ENCODE measurements at regions not wholly inside any gene's neighbourhood (a gene's known extent, or its start where the extent isn't known, plus 50 kb on each side); places are given as distances from the start of the nearest gene placed in this dataset.
A peak's percentile ranks its signal among the peaks of the same experiment; 100 is the strongest.
"Not testable (repeated sequence)": the region's sequence is repeated elsewhere in the genome, so short reads cannot be mapped to it uniquely, and the experiment has no call there.

- H3K9me3 ChIP-seq (ENCODE audit: control insufficient read depth in 2 of 3, low read length in 3 of 3); POLR2A ChIA-PET; H3K27ac ChIP-seq (ENCODE audit: low read depth, low read length); H3K9me3 Mint-ChIP-seq; H3K36me3 Mint-ChIP-seq; H3K4me1 ChIP-seq (ENCODE audit: control insufficient read depth in 2 of 2, insufficient read depth in 2 of 2, low read length in 2 of 2); DNase-seq; H3K27me3 Mint-ChIP-seq; H3K27me3 ChIP-seq (ENCODE audit: control insufficient read depth in 2 of 2, insufficient read depth in 2 of 2, low read length in 2 of 2); H3K4me3 ChIP-seq (ENCODE audit: low read length); CTCF ChIA-PET; intact Hi-C loops (cut with micrococcal nuclease); H3K36me3 ChIP-seq (ENCODE audit: control insufficient read depth in 2 of 3, insufficient read depth in 3 of 3, low read length in 3 of 3): not testable (repeated sequence)
- peak; percentile 19 for ATAC-seq
- peak overlapping the region in 6 of 10 donors; percentile 21 to 64 (median 48) for H3K4me3 Mint-ChIP-seq
- peaks cover 0 to 17% (median 5%) of the 10 kb centered on the region in 7 donors for H3K4me1 Mint-ChIP-seq
- H3K27ac Mint-ChIP-seq, result peak overlapping the region in 5 of 9 donors; percentile 41 to 89 (median 78)
Measured at GRCh38 chr21:5106767-5107464, 5414.5 kb upstream of the TPTE start.

- intact Hi-C loops (cut with micrococcal nuclease); H3K9me3 ChIP-seq (ENCODE audit: control insufficient read depth in 2 of 3, low read length in 3 of 3); H3K27me3 ChIP-seq (ENCODE audit: control insufficient read depth in 2 of 2, insufficient read depth in 2 of 2, low read length in 2 of 2); POLR2A ChIA-PET; H3K27ac Mint-ChIP-seq; H3K36me3 Mint-ChIP-seq; DNase-seq; H3K4me3 ChIP-seq (ENCODE audit: low read length); H3K4me1 ChIP-seq (ENCODE audit: control insufficient read depth in 2 of 2, insufficient read depth in 2 of 2, low read length in 2 of 2); H3K27me3 Mint-ChIP-seq; H3K9me3 Mint-ChIP-seq; H3K4me3 Mint-ChIP-seq; H3K27ac ChIP-seq (ENCODE audit: low read depth, low read length); CTCF ChIA-PET; H3K36me3 ChIP-seq (ENCODE audit: control insufficient read depth in 2 of 3, insufficient read depth in 3 of 3, low read length in 3 of 3): not testable (repeated sequence)
- H3K4me1 Mint-ChIP-seq, result peaks cover 0 to 16% (median 5%) of the 10 kb centered on the region in 7 donors
- ATAC-seq, result peak; percentile 66
Measured at GRCh38 chr21:5107637-5108036, 5413.7 kb upstream of the TPTE start.

GRCh38 chr21:5108048-5108775, 5413.2 kb upstream of the TPTE start:
- CTCF ChIA-PET; H3K4me3 ChIP-seq (ENCODE audit: low read length); intact Hi-C loops (cut with micrococcal nuclease); H3K27ac Mint-ChIP-seq; H3K27ac ChIP-seq (ENCODE audit: low read depth, low read length); H3K9me3 Mint-ChIP-seq; H3K4me1 ChIP-seq (ENCODE audit: control insufficient read depth in 2 of 2, insufficient read depth in 2 of 2, low read length in 2 of 2); H3K36me3 Mint-ChIP-seq; ATAC-seq; H3K27me3 Mint-ChIP-seq; DNase-seq; H3K36me3 ChIP-seq (ENCODE audit: control insufficient read depth in 2 of 3, insufficient read depth in 3 of 3, low read length in 3 of 3); H3K27me3 ChIP-seq (ENCODE audit: control insufficient read depth in 2 of 2, insufficient read depth in 2 of 2, low read length in 2 of 2); H3K9me3 ChIP-seq (ENCODE audit: control insufficient read depth in 2 of 3, low read length in 3 of 3); POLR2A ChIA-PET; H3K4me3 Mint-ChIP-seq: not testable (repeated sequence)
- peaks cover 0 to 15% (median 5%) of the 10 kb centered on the region in 7 donors for H3K4me1 Mint-ChIP-seq

GRCh38 chr21:5111197-5111596, 5410.2 kb upstream of the TPTE start:
- H3K4me1 Mint-ChIP-seq, ATAC-seq: not testable (repeated sequence)

GRCh38 chr21:5113092-5113491, 5408.3 kb upstream of the TPTE start:
- H3K4me1 ChIP-seq (ENCODE audit: control insufficient read depth in 2 of 2, insufficient read depth in 2 of 2, low read length in 2 of 2); H3K36me3 Mint-ChIP-seq; H3K4me1 Mint-ChIP-seq; H3K4me3 Mint-ChIP-seq; CTCF ChIA-PET; H3K9me3 ChIP-seq (ENCODE audit: control insufficient read depth in 2 of 3, low read length in 3 of 3); H3K27me3 ChIP-seq (ENCODE audit: control insufficient read depth in 2 of 2, insufficient read depth in 2 of 2, low read length in 2 of 2); ATAC-seq; intact Hi-C loops (cut with micrococcal nuclease); H3K27me3 Mint-ChIP-seq; H3K36me3 ChIP-seq (ENCODE audit: control insufficient read depth in 2 of 3, insufficient read depth in 3 of 3, low read length in 3 of 3); H3K27ac ChIP-seq (ENCODE audit: low read depth, low read length); H3K4me3 ChIP-seq (ENCODE audit: low read length); H3K9me3 Mint-ChIP-seq; DNase-seq; H3K27ac Mint-ChIP-seq; POLR2A ChIA-PET: not testable (repeated sequence)

More at GRCh38 chr21:5111197-5111596, 5410.2 kb upstream of the TPTE start:
- H3K9me3 Mint-ChIP-seq; H3K27ac ChIP-seq (ENCODE audit: low read depth, low read length); H3K4me1 ChIP-seq (ENCODE audit: control insufficient read depth in 2 of 2, insufficient read depth in 2 of 2, low read length in 2 of 2); H3K9me3 ChIP-seq (ENCODE audit: control insufficient read depth in 2 of 3, low read length in 3 of 3); H3K36me3 ChIP-seq (ENCODE audit: control insufficient read depth in 2 of 3, insufficient read depth in 3 of 3, low read length in 3 of 3); H3K4me3 ChIP-seq (ENCODE audit: low read length); intact Hi-C loops (cut with micrococcal nuclease); DNase-seq; CTCF ChIA-PET; H3K27me3 ChIP-seq (ENCODE audit: control insufficient read depth in 2 of 2, insufficient read depth in 2 of 2, low read length in 2 of 2); H3K36me3 Mint-ChIP-seq; H3K27me3 Mint-ChIP-seq; POLR2A ChIA-PET; H3K4me3 Mint-ChIP-seq: not testable (repeated sequence)
- H3K27ac Mint-ChIP-seq, result peak overlapping the region in 1 of 9 donors; percentile 33

- H3K4me3 Mint-ChIP-seq; H3K27ac ChIP-seq (ENCODE audit: low read depth, low read length); H3K4me1 Mint-ChIP-seq; intact Hi-C loops (cut with micrococcal nuclease); H3K36me3 ChIP-seq (ENCODE audit: control insufficient read depth in 2 of 3, insufficient read depth in 3 of 3, low read length in 3 of 3); H3K9me3 Mint-ChIP-seq; H3K9me3 ChIP-seq (ENCODE audit: control insufficient read depth in 2 of 3, low read length in 3 of 3); H3K4me1 ChIP-seq (ENCODE audit: control insufficient read depth in 2 of 2, insufficient read depth in 2 of 2, low read length in 2 of 2); H3K27me3 Mint-ChIP-seq; H3K27me3 ChIP-seq (ENCODE audit: control insufficient read depth in 2 of 2, insufficient read depth in 2 of 2, low read length in 2 of 2); H3K27ac Mint-ChIP-seq; H3K36me3 Mint-ChIP-seq; CTCF ChIA-PET; H3K4me3 ChIP-seq (ENCODE audit: low read length); DNase-seq; POLR2A ChIA-PET: not testable (repeated sequence)
- ATAC-seq, result peak; percentile 33
Measured at GRCh38 chr21:5114468-5114867, 5406.9 kb upstream of the TPTE start.
